ENCODE measurements at regions not wholly inside any gene's neighbourhood (a gene's known extent, or its start where the extent isn't known, plus 50 kb on each side); places are given as distances from the start of the nearest gene placed in this dataset.

- Histone ChIP-seq H3K4me1 (ENCODE audit: control insufficient read depth in 1 of 2, insufficient read depth in 2 of 2, low read length in 2 of 2) (no peaks in the 10 kb centered on the region), H3K27me3 (ENCODE audit: control insufficient read depth in 1 of 2, insufficient read depth in 2 of 2, low read length in 1 of 2) (no peaks in the 10 kb centered on the region), H3K4me3 (ENCODE audit: low read length in 2 of 2) (no peak overlapping the region), H3K36me3 (ENCODE audit: control insufficient read depth in 1 of 2, insufficient read depth in 2 of 2, low read length in 1 of 2) (no peaks in the 10 kb centered on the region), H3K27ac (ENCODE audit: low read depth in 1 of 2, low read length in 2 of 2) (no peak overlapping the region), H3K9me3 (ENCODE audit: control insufficient read depth, low read length) (no peaks in the 10 kb centered on the region)
- intact Hi-C loops (cut with DNase I), result no loop called here
- WGBS, 2 donors, result 86 to 87% methylated on average over 4 of the region's 4 CpGs
- ATAC-seq (ENCODE audit: low FRiP score) (no peak), DNase-seq (no peak)
These were observed 250.3 kb upstream of the IGF1R start for GRCh38 chr15:98398056-98398455.

GRCh38 chr15:98398886-98399285, 249.5 kb upstream of the IGF1R start:
- DNase-seq, result no peak
- no peak overlapping the region for H3K4me3 ChIP-seq (ENCODE audit: low read length in 2 of 2)
- intact Hi-C loops (cut with DNase I), result no loop called here
- no peaks in the 10 kb centered on the region for H3K27me3 ChIP-seq (ENCODE audit: control insufficient read depth in 1 of 2, insufficient read depth in 2 of 2, low read length in 1 of 2)
- no peak for ATAC-seq (ENCODE audit: low FRiP score)
- 83 to 86% methylated on average over 4 of the region's 4 CpGs for WGBS, 2 donors
- H3K27ac ChIP-seq (ENCODE audit: low read depth in 1 of 2, low read length in 2 of 2), result no peak overlapping the region
- H3K9me3 ChIP-seq (ENCODE audit: control insufficient read depth, low read length), result no peaks in the 10 kb centered on the region
- no peaks in the 10 kb centered on the region for H3K4me1 ChIP-seq (ENCODE audit: control insufficient read depth in 1 of 2, insufficient read depth in 2 of 2, low read length in 2 of 2)
- no peaks in the 10 kb centered on the region for H3K36me3 ChIP-seq (ENCODE audit: control insufficient read depth in 1 of 2, insufficient read depth in 2 of 2, low read length in 1 of 2)

DNA sequence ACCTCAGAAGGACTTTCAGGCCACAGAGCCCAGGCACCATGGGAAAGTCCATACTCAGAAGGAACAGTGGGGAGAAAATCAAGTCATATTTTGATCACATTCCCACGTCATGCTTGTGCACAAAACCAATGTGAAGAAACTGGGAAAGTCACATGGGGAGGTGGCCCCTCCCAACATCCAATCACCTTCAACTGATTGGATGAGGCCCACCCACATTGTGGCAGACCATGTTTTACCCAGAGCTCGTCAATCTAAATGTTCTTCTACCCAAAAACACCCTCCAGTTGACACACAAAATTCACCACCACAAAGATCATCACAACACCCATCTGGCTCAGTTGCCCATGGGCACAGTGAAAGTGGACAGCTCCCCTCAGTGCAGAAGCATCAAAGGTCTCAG, 248.2 kb upstream of the IGF1R start:
- intact Hi-C loops (cut with DNase I), result no loop called here
- Histone ChIP-seq H3K27me3 (ENCODE audit: control insufficient read depth in 1 of 2, insufficient read depth in 2 of 2, low read length in 1 of 2) (no peaks in the 10 kb centered on the region), H3K27ac (ENCODE audit: low read depth in 1 of 2, low read length in 2 of 2) (no peak overlapping the region), H3K4me1 (ENCODE audit: control insufficient read depth in 1 of 2, insufficient read depth in 2 of 2, low read length in 2 of 2) (no peaks in the 10 kb centered on the region), H3K9me3 (ENCODE audit: control insufficient read depth, low read length) (no peaks in the 10 kb centered on the region), H3K4me3 (ENCODE audit: low read length in 2 of 2) (no peak overlapping the region), H3K36me3 (ENCODE audit: control insufficient read depth in 1 of 2, insufficient read depth in 2 of 2, low read length in 1 of 2) (no peaks in the 10 kb centered on the region)
- WGBS, 2 donors, result 69 to 76% methylated on average over 2 of the region's 2 CpGs
- DNase-seq (no peak), ATAC-seq (ENCODE audit: low FRiP score) (no peak)

- Histone ChIP-seq H3K4me1 (ENCODE audit: control insufficient read depth in 1 of 2, insufficient read depth in 2 of 2, low read length in 2 of 2) (no peaks in the 10 kb centered on the region), H3K36me3 (ENCODE audit: control insufficient read depth in 1 of 2, insufficient read depth in 2 of 2, low read length in 1 of 2) (no peaks in the 10 kb centered on the region), H3K27ac (ENCODE audit: low read depth in 1 of 2, low read length in 2 of 2) (no peak overlapping the region), H3K27me3 (ENCODE audit: control insufficient read depth in 1 of 2, insufficient read depth in 2 of 2, low read length in 1 of 2) (no peaks in the 10 kb centered on the region), H3K4me3 (ENCODE audit: low read length in 2 of 2) (no peak overlapping the region), H3K9me3 (ENCODE audit: control insufficient read depth, low read length) (no peaks in the 10 kb centered on the region)
- 32 to 43% methylated on average over 3 of the region's 3 CpGs for WGBS, 2 donors
- ATAC-seq (ENCODE audit: low FRiP score) (peak; percentile 51), DNase-seq (no peak)
- intact Hi-C loops (cut with DNase I), result no loop called here
These were observed 247.3 kb upstream of the IGF1R start for GRCh38 chr15:98401029-98401428.

DNA sequence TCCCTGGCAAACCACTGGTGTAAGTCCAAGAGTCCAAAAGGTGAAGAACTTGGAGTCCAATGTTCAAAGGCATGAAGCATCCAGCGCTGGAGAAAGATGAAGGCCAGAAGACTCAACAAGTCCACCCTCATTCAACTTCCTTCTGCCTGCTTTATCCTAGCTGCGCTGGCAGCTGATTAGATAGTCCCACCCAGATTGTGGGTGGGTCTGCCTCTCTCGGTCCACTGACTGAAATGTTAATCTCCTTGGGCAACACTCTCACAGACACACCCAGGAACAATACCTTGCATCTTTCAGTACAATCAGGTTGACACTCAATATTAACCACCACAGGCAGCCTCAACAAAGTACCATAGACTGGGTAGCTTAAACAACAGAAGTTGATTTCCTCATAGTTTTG, 245.9 kb upstream of the IGF1R start:
- Histone ChIP-seq H3K36me3 (ENCODE audit: control insufficient read depth in 1 of 2, insufficient read depth in 2 of 2, low read length in 1 of 2) (no peaks in the 10 kb centered on the region), H3K27me3 (ENCODE audit: control insufficient read depth in 1 of 2, insufficient read depth in 2 of 2, low read length in 1 of 2) (no peaks in the 10 kb centered on the region), H3K4me1 (ENCODE audit: control insufficient read depth in 1 of 2, insufficient read depth in 2 of 2, low read length in 2 of 2) (no peaks in the 10 kb centered on the region), H3K4me3 (ENCODE audit: low read length in 2 of 2) (no peak overlapping the region), H3K27ac (ENCODE audit: low read depth in 1 of 2, low read length in 2 of 2) (no peak overlapping the region), H3K9me3 (ENCODE audit: control insufficient read depth, low read length) (no peaks in the 10 kb centered on the region)
- WGBS, 2 donors, result 81 to 82% methylated on average over 3 of the region's 3 CpGs
- ATAC-seq (ENCODE audit: low FRiP score) (no peak), DNase-seq (no peak)
- intact Hi-C loops (cut with DNase I), result no loop called here

- Histone ChIP-seq H3K27me3 (ENCODE audit: control insufficient read depth in 1 of 2, insufficient read depth in 2 of 2, low read length in 1 of 2) (no peaks in the 10 kb centered on the region), H3K36me3 (ENCODE audit: control insufficient read depth in 1 of 2, insufficient read depth in 2 of 2, low read length in 1 of 2) (no peaks in the 10 kb centered on the region), H3K4me3 (ENCODE audit: low read length in 2 of 2) (no peak overlapping the region), H3K9me3 (ENCODE audit: control insufficient read depth, low read length) (no peaks in the 10 kb centered on the region), H3K4me1 (ENCODE audit: control insufficient read depth in 1 of 2, insufficient read depth in 2 of 2, low read length in 2 of 2) (no peaks in the 10 kb centered on the region), H3K27ac (ENCODE audit: low read depth in 1 of 2, low read length in 2 of 2) (no peak overlapping the region)
- WGBS, 2 donors, result 86 to 87% methylated on average over 5 of the region's 5 CpGs
- DNase-seq (no peak), ATAC-seq (ENCODE audit: low FRiP score) (no peak)
- intact Hi-C loops (cut with DNase I), result no loop called here
These were observed 245.2 kb upstream of the IGF1R start for GRCh38 chr15:98403169-98403568.

DNA sequence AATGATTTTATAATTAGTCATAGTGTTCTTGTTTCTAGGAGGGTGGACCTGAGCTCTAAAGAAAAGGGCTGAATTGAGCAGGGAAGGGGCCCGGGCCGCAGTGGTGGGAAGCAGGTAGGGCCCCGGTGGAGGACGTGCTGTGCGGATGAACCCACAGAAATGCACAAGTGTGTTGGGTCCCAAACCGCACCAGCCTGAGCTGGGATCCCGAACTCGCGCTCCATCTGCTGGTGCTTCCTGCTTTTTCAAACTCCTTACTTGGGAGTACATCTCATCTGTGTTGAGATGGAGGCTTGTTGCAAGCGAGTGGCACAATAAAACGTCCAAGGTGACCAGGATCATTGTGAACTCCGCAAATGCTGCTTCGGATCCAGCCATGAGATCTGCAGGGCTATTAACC, 244.8 kb upstream of the IGF1R start:
- H3K27ac ChIP-seq (ENCODE audit: low read depth in 1 of 2, low read length in 2 of 2), result no peak overlapping the region
- DNase-seq, result no peak
- H3K9me3 ChIP-seq (ENCODE audit: control insufficient read depth, low read length), result no peaks in the 10 kb centered on the region
- H3K4me3 ChIP-seq (ENCODE audit: low read length in 2 of 2), result no peak overlapping the region
- ATAC-seq (ENCODE audit: low FRiP score), result no peak
- no peaks in the 10 kb centered on the region for H3K4me1 ChIP-seq (ENCODE audit: control insufficient read depth in 1 of 2, insufficient read depth in 2 of 2, low read length in 2 of 2)
- no peaks in the 10 kb centered on the region for H3K36me3 ChIP-seq (ENCODE audit: control insufficient read depth in 1 of 2, insufficient read depth in 2 of 2, low read length in 1 of 2)
- intact Hi-C loops (cut with DNase I), result no loop called here
- 86 to 89% methylated on average over 13 of the region's 13 CpGs for WGBS, 2 donors
- no peaks in the 10 kb centered on the region for H3K27me3 ChIP-seq (ENCODE audit: control insufficient read depth in 1 of 2, insufficient read depth in 2 of 2, low read length in 1 of 2)

DNA sequence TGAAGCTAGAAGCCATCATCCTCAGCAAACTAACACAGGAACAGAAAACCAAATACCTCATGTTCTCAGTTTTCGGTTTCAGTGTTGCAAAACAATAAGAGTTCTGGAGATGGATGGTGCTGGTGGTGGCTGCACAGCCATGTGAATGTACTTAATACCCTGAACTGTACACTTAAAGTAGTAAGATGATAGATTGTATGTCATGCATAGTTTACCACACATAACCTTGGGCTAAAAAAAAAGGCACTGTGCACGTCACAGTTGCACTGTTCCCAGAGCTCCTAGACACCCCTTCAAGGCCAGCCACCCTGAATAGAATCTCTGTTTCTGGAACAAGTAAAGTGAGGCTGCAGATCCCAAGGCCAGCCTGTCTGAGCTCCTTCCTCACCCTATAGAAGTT, 243.3 kb upstream of the IGF1R start:
- intact Hi-C loops (cut with DNase I), result no loop called here
- DNase-seq (no peak), ATAC-seq (ENCODE audit: low FRiP score) (no peak)
- no peaks in the 10 kb centered on the region for H3K36me3 ChIP-seq (ENCODE audit: control insufficient read depth in 1 of 2, insufficient read depth in 2 of 2, low read length in 1 of 2)
- H3K9me3 ChIP-seq (ENCODE audit: control insufficient read depth, low read length), result no peaks in the 10 kb centered on the region
- no peak overlapping the region for H3K27ac ChIP-seq (ENCODE audit: low read depth in 1 of 2, low read length in 2 of 2)
- 19 to 37% methylated on average over 2 of the region's 2 CpGs for WGBS, 2 donors
- no peak overlapping the region for H3K4me3 ChIP-seq (ENCODE audit: low read length in 2 of 2)
- no peaks in the 10 kb centered on the region for H3K4me1 ChIP-seq (ENCODE audit: control insufficient read depth in 1 of 2, insufficient read depth in 2 of 2, low read length in 2 of 2)
- H3K27me3 ChIP-seq (ENCODE audit: control insufficient read depth in 1 of 2, insufficient read depth in 2 of 2, low read length in 1 of 2), result no peaks in the 10 kb centered on the region

DNA sequence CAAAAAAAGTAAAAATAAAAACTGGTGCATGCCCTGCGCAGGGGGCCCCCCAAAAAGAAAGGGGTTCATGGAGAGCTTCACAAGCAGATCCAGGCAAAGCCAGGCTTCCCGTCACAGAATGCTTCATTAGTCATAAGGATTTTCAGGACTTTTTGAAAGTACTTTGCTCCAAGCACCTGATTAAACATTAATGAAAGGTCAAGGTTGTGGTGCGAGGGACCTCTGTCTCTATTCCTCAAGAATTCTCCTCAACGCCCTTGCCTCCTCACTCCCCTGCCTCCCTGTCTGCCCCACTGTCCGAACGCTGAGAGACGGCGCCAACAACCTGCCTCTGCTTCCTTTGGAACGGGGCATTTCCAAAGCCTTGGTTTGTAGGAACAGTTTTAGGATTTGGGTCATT, 240.1 kb upstream of the IGF1R start:
- H3K27ac ChIP-seq (ENCODE audit: low read depth in 1 of 2, low read length in 2 of 2), result no peak overlapping the region
- ATAC-seq (ENCODE audit: low FRiP score) (no peak), DNase-seq (no peak)
- no peaks in the 10 kb centered on the region for H3K4me1 ChIP-seq (ENCODE audit: control insufficient read depth in 1 of 2, insufficient read depth in 2 of 2, low read length in 2 of 2)
- H3K27me3 ChIP-seq (ENCODE audit: control insufficient read depth in 1 of 2, insufficient read depth in 2 of 2, low read length in 1 of 2), result no peaks in the 10 kb centered on the region
- 86 to 88% methylated on average over 9 of the region's 9 CpGs for WGBS, 2 donors
- H3K36me3 ChIP-seq (ENCODE audit: control insufficient read depth in 1 of 2, insufficient read depth in 2 of 2, low read length in 1 of 2), result no peaks in the 10 kb centered on the region
- H3K4me3 ChIP-seq (ENCODE audit: low read length in 2 of 2), result no peak overlapping the region
- intact Hi-C loops (cut with DNase I), result no loop called here
- H3K9me3 ChIP-seq (ENCODE audit: control insufficient read depth, low read length), result peaks cover 2% of the 10 kb centered on the region

Measured in aorta (tissue), 5 donors.